Ovary (tissue), 3 donors: ENCODE measurements at regions not wholly inside any gene's neighbourhood (a gene's known extent, or its start where the extent isn't known, plus 50 kb on each side); places are given as distances from the start of the nearest gene placed in this dataset.

Experiments used
- CTCF ChIP-seq, 3 donors: fragments of 450-650 bp in 2 of 3; fragments of 200-600 bp in 1 of 3; IDR thresholded peaks; one replicate each; pipeline versions ENCODE4 v1.5.1 to v1.8.0; 2016 to 2022; ENCODE audit warnings: antibody characterized with exemption in 3 of 3, mild to moderate bottlenecking in 1 of 3
- EP300 ChIP-seq: sonication (generic); formaldehyde crosslinking; IDR thresholded peaks from one replicate; pipeline ENCODE4 v1.6.1; 2017; ENCODE audit warnings: antibody characterized with exemption
- POLR2A ChIP-seq: fragments of 450-650 bp; IDR thresholded peaks from one replicate; pipeline ENCODE4 v1.6.1; 2017; ENCODE audit warnings: antibody characterized with exemption, mild to moderate bottlenecking, moderate library complexity
- donor health status: DM: no; HTN: no; CAD: no.

- TF ChIP-seq POLR2A (no peak), CTCF (IDR thresholded peaks at IDR 0.05) (no peak), EP300 (no peak)
Measured at GRCh38 chr12:58081488-58081887, 140.1 kb downstream of the ATP23 start.
